HepG2 (cell line): ENCODE measurements at regions not wholly inside any gene's neighbourhood (a gene's known extent, or its start where the extent isn't known, plus 50 kb on each side); places are given as distances from the start of the nearest gene placed in this dataset.
A peak's percentile ranks its signal among the peaks of the same experiment; 100 is the strongest.

Source experiments
- ATAC-seq: fragments of 200-7000 bp; cut with Tn5 transposase; 3 replicates; pipeline ENCODE4 v1.9.1; 2020; ENCODE audit warnings: mild to moderate bottlenecking, moderate library complexity
- BruUV-seq: library from RNA; stranded (reverse); fragments of 400-500 nt; replicated peaks from 2 replicates; lab custom pipeline; 2021; lab: Mats Ljungman, UMichigan
- CTCF ChIA-PET: fragments of 300-600 bp; formaldehyde crosslinking; extraction: SDS; loops from one replicate; lab custom pipeline; 2021; ENCODE audit warnings: low total read pairs, inconsistent platforms, low intra/inter-chr PET ratio; lab: Yijun Ruan, JAX
- POLR2A ChIA-PET: fragments of 350-600 bp; sonication (Branson Sonifier 250); formaldehyde crosslinking; loops from one replicate; lab custom pipeline; 2020; ENCODE audit warnings: antibody characterized with exemption, inconsistent platforms; lab: Yijun Ruan, JAX
- DNase-seq: peaks from one replicate; pipeline ENCODE4 v3.0.0-alpha.2; 2015; ENCODE audit warnings: low spot score
- FAIRE-seq: peaks from 3 replicates; lab custom pipeline; 2011; peaks lifted over from hg19 to GRCh38; lab: Jason Lieb, UNC
- H2AFZ ChIP-seq: one replicate; pipeline ENCODE4 v1.6.1; 2011; ENCODE audit warnings: low read length, inconsistent platforms
- H3K27ac ChIP-seq: fragments of 300-600 bp; 3 replicates; pipeline ENCODE4 v1.8.0; 2011; ENCODE audit warnings: mixed run types, mild to moderate bottlenecking, mixed read lengths, low read length, inconsistent platforms; ENCODE audit not compliant: insufficient read depth; ENCODE audit errors: extremely low read length
- H3K27me3 ChIP-seq, 2 experiments: fragments of 200-600 bp in 1 of 2; 2 replicates in 1 of 2; 3 replicates in 1 of 2; pipeline versions ENCODE4 v1.6.0 to v1.8.0; 2011; ENCODE audit warnings: low read length in 2 of 2, mild to moderate bottlenecking in 2 of 2, moderate library complexity in 2 of 2, inconsistent platforms in 1 of 2; ENCODE audit not compliant: insufficient read depth in 2 of 2, control insufficient read depth in 1 of 2
- H3K36me3 ChIP-seq, 2 experiments: fragments of 200-600 bp in 1 of 2; replicated peaks in 1 of 2; 2 replicates in 1 of 2; 3 replicates in 1 of 2; pipeline versions ENCODE4 v1.5.1 to v1.8.0; 2011; ENCODE audit warnings: low read length in 2 of 2, inconsistent platforms in 1 of 2; ENCODE audit not compliant: insufficient read depth in 2 of 2, control insufficient read depth in 1 of 2
- H3K4me1 ChIP-seq: 2 replicates; pipeline ENCODE4 v1.5.1; 2012; ENCODE audit warnings: low read length, inconsistent platforms; ENCODE audit not compliant: insufficient read depth
- H3K4me2 ChIP-seq: 2 replicates; pipeline ENCODE4 v1.6.0; 2011; ENCODE audit warnings: low read depth, low read length, inconsistent platforms
- H3K4me3 ChIP-seq, 3 experiments: fragments of 200-600 bp in 1 of 3; sonication (generic), shearing (Covaris generic) in 1 of 3; replicated peaks in 1 of 3; 2 replicates each; pipeline ENCODE4 v1.5.1; 2011 to 2016; ENCODE audit warnings: low read length in 3 of 3, inconsistent platforms in 2 of 3, low read depth in 2 of 3, mild to moderate bottlenecking in 2 of 3, control low read depth in 1 of 3, mixed read lengths in 1 of 3; ENCODE audit not compliant: insufficient read depth in 1 of 3
- H3K79me2 ChIP-seq: one replicate; pipeline ENCODE4 v1.6.1; 2011; ENCODE audit warnings: low read length, inconsistent platforms; ENCODE audit not compliant: insufficient read depth
- H3K9ac ChIP-seq: 2 replicates; pipeline ENCODE4 v1.6.0; 2011; ENCODE audit warnings: mild to moderate bottlenecking, low read depth, low read length, inconsistent platforms; ENCODE audit not compliant: insufficient read depth
- H3K9me3 ChIP-seq: 2 replicates; pipeline ENCODE4 v1.5.1; 2012; ENCODE audit warnings: mild to moderate bottlenecking, low read length
- H4K20me1 ChIP-seq: 2 replicates; pipeline ENCODE4 v1.6.0; 2011; ENCODE audit warnings: inconsistent platforms, mild to moderate bottlenecking, low read length, moderate library complexity; ENCODE audit not compliant: insufficient read depth
- ATF7 ChIP-seq, 2 experiments: fragments of 450-650 bp in 1 of 2; sonication (generic) in 1 of 2; formaldehyde crosslinking in 1 of 2; IDR thresholded peaks; 2 replicates each; pipeline versions ENCODE4 v1.4.0 to v1.6.1; 2016 to 2020; ENCODE audit warnings: antibody characterized with exemption in 1 of 2, mild to moderate bottlenecking in 1 of 2, missing genetic modification reagents in 1 of 2
- CTCF ChIP-seq: sonication (generic); formaldehyde crosslinking; IDR thresholded peaks from 2 replicates; pipeline ENCODE4 v1.5.0; 2020; ENCODE audit warnings: mild to moderate bottlenecking, missing genetic modification reagents, moderate library complexity
- EZH2 ChIP-seq: conservative IDR thresholded peaks from 2 replicates; pipeline ENCODE4 v1.6.1; 2012; ENCODE audit warnings: mild to moderate bottlenecking, low read depth, low read length, moderate library complexity
- NFKBIZ ChIP-seq: IDR thresholded peaks from 2 replicates; pipeline ENCODE4 v1.6.1; 2018; ENCODE audit warnings: missing genetic modification reagents, missing compliant biosample characterization
- PCBP1 ChIP-seq: fragments of 200-400 bp; formaldehyde crosslinking; IDR thresholded peaks from 2 replicates; pipeline ENCODE4 v1.6.1; 2017; ENCODE audit warnings: mild to moderate bottlenecking, low read depth, low read length, borderline replicate concordance
- RFX5 ChIP-seq: IDR thresholded peaks from 2 replicates; pipeline ENCODE4 v1.6.1; 2011; ENCODE audit warnings: low read depth, low read length, improper control_type of control experiment
- SPEN ChIP-seq: sonication (generic); formaldehyde crosslinking; IDR thresholded peaks from 2 replicates; pipeline ENCODE4 v1.5.1; 2020; ENCODE audit warnings: low read depth, mild to moderate bottlenecking, missing genetic modification reagents
- TBL1XR1 ChIP-seq: fragments of 150-350 bp; IDR thresholded peaks from 2 replicates; pipeline ENCODE4 v1.6.1; 2014; ENCODE audit warnings: borderline replicate concordance, low read length; ENCODE audit not compliant: partially characterized antibody
- TFAP4 ChIP-seq: sonication (generic); IDR thresholded peaks from 2 replicates; pipeline ENCODE4 v1.6.1; 2016; ENCODE audit warnings: low read depth, borderline replicate concordance
- THAP11 ChIP-seq: IDR thresholded peaks from 2 replicates; pipeline ENCODE4 v1.6.1; 2016; ENCODE audit warnings: missing biosample characterization, missing genetic modification reagents
- XRCC5 ChIP-seq: fragments of 200-400 bp; formaldehyde crosslinking; optimal IDR thresholded peaks from 2 replicates; pipeline ENCODE3; 2017; ENCODE audit warnings: mild to moderate bottlenecking, low read length
- ZC3H4 ChIP-seq: sonication (generic); formaldehyde crosslinking; IDR thresholded peaks from 2 replicates; pipeline ENCODE4 v1.4.0; 2020; ENCODE audit warnings: missing genetic modification reagents, borderline replicate concordance
- ZNF329 ChIP-seq: sonication (generic); formaldehyde crosslinking; IDR thresholded peaks from 2 replicates; pipeline ENCODE4 v1.9.0; 2021; ENCODE audit warnings: low read depth, mild to moderate bottlenecking, missing genetic modification reagents
- ZNF891 ChIP-seq: sonication (generic); formaldehyde crosslinking; IDR thresholded peaks from 2 replicates; pipeline ENCODE4 v1.5.0; 2020; ENCODE audit warnings: mild to moderate bottlenecking, missing genetic modification reagents
- WGBS: methylation state at CpG from one replicate; pipeline ENCODE4 v1.1.6; 2017; ENCODE audit warnings: low lambda C conversion rate; 5-methylcytosine and 5-hydroxymethylcytosine counted together
- in situ Hi-C: cut with HindIII; loops from 2 replicates; pipeline ENCODE4 v1.10.0; 2017; ENCODE audit warnings: low pct_unique_long_range_greater_than_20kb; ENCODE audit not compliant: extremely low pct_ligation_motif_present
- intact Hi-C: fragments of 100-400 bp; cut with micrococcal nuclease; formaldehyde crosslinking; loops from one replicate; pipeline ENCODE4 v1.10.0; 2022; ENCODE audit not compliant: unreplicated experiment
- TF ChIP-seq, protein P1 (sequence below): sonication (generic); formaldehyde crosslinking; IDR thresholded peaks from 2 replicates; pipeline ENCODE4 v1.8.0; 2022; ENCODE audit warnings: mild to moderate bottlenecking, missing genetic modification reagents, borderline replicate concordance
- TF ChIP-seq, protein P2 (sequence below): sonication (generic); formaldehyde crosslinking; IDR thresholded peaks from 2 replicates; pipeline ENCODE4 v1.8.1; 2023; ENCODE audit warnings: missing genetic modification reagents, inconsistent platforms, borderline replicate concordance

GRCh38 chr20:61120595-61121515 lies 131.2 kb upstream of the CDH4 start:
- intact Hi-C loops (no loop called here), in situ Hi-C loops (loop anchor here (5.0 to 10.0 kb wide), 2 partner anchors 909 to 1066 kb away; no protein-coding TSS in a partner anchor)
- ATAC-seq = peak; percentile 80
- POLR2A ChIA-PET = no interaction called here
- 25% methylated on average over 11 of the region's 17 CpGs for WGBS
- peak; percentile 97 for FAIRE-seq
- CTCF ChIA-PET = interaction anchor here (1.0 to 1.6 kb wide), 4 partner anchors 109 to 1064 kb away, joined by 3 to 12 read pairs (median 4); no protein-coding TSS in a partner anchor
- Histone ChIP-seq H3K9me3 (no peaks in the 10 kb centered on the region), H3K4me3 (no peak overlapping the region), H2AFZ (no peak overlapping the region), H3K36me3 (no peaks in the 10 kb centered on the region), H3K4me1 (peaks cover 7% of the 10 kb centered on the region; the same call in 1 of the 2 replicates), H3K79me2 (no peaks in the 10 kb centered on the region), H4K20me1 (no peaks in the 10 kb centered on the region), H3K4me2 (no peak overlapping the region), H3K27me3 (peaks cover 1 to 36% of the 10 kb centered on the region in 2 experiments; a peak in 3 of 5 replicates), H3K27ac (no peak overlapping the region), H3K9ac (no peak overlapping the region)
- BruUV-seq = no TSS peak
- DNase-seq = peak; percentile 67
- no peak for TF ChIP-seq EZH2
- no peak for TF ChIP-seq ZC3H4 (CRISPR knock-in tag)
- TF ChIP-seq THAP11 = no peak
- TF ChIP-seq ZNF891 (CRISPR knock-in tag) = no peak
- no peak for TF ChIP-seq NFKBIZ
- TF ChIP-seq, protein P1, sequence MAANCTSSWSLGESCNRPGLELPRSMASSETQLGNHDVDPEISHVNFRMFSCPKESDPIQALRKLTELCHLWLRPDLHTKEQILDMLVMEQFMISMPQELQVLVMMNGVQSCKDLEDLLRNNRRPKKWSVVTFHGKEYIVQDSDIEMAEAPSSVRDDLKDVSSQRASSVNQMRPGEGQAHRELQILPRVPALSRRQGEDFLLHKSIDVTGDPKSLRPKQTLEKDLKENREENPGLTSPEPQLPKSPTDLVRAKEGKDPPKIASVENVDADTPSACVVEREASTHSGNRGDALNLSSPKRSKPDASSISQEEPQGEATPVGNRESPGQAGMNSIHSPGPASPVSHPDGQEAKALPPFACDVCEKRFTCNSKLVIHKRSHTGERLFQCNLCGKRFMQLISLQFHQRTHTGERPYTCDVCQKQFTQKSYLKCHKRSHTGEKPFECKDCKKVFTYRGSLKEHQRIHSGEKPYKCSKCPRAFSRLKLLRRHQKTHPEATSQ (CRISPR knock-in tag) = no peak
- TF ChIP-seq SPEN = no peak
- peak; percentile 78 for TF ChIP-seq CTCF (CRISPR knock-in tag)
- no peak for TF ChIP-seq PCBP1
- TF ChIP-seq RFX5 = no peak
- TF ChIP-seq TFAP4 = no peak
- no peak for TF ChIP-seq ATF7 (IDR thresholded peaks at IDR 0.05)
- TF ChIP-seq ATF7 (CRISPR knock-in tag; IDR thresholded peaks at IDR 0.05) = no peak
- no peak for TF ChIP-seq TBL1XR1
- TF ChIP-seq, protein P2, sequence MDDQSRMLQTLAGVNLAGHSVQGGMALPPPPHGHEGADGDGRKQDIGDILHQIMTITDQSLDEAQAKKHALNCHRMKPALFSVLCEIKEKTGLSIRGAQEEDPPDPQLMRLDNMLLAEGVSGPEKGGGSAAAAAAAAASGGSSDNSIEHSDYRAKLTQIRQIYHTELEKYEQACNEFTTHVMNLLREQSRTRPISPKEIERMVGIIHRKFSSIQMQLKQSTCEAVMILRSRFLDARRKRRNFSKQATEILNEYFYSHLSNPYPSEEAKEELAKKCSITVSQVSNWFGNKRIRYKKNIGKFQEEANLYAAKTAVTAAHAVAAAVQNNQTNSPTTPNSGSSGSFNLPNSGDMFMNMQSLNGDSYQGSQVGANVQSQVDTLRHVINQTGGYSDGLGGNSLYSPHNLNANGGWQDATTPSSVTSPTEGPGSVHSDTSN (CRISPR knock-in tag) = no peak
- TF ChIP-seq ZNF329 (CRISPR knock-in tag) = peak; percentile 88; the same call in 1 of the 2 replicates
- TF ChIP-seq XRCC5 = peak; percentile 71
